ENCODE measurements at regions not wholly inside any gene's neighbourhood (a gene's known extent, or its start where the extent isn't known, plus 50 kb on each side); places are given as distances from the start of the nearest gene placed in this dataset.
"Not testable (repeated sequence)": the region's sequence is repeated elsewhere in the genome, so short reads cannot be mapped to it uniquely, and the experiment has no call there.

DNA sequence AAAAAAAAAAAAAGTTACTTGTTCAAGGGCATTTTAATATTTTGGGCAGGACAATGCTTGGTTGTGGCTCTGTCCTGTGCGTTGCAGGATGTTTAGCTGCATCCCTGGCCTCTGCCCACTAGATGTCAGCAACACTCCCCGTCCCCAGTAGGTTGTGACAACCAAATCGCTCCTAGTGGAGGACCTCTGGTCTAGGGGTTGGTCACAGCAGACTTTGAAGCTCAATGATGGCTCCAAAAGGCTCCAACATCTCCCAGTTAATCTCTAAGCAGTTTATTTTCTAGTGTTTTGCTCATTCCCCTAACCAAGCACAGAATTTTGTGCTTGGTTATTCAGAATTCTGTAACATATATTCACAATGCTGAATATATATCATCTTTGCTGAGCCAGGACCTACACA, 67.0 kb downstream of the CHRNA1 start:
- H3K27ac ChIP-seq: no peak overlapping the region
- no peak overlapping the region for H3K4me3 ChIP-seq

- H3K27ac ChIP-seq: no peak overlapping the region
- H3K4me3 ChIP-seq: no peak overlapping the region
Measured at GRCh38 chr2:174694920-174695319, 69.4 kb downstream of the CHRNA1 start.

GRCh38 chr2:174694196-174694878, 69.9 kb downstream of the CHRNA1 start:
- no peak overlapping the region for H3K4me3 ChIP-seq
- H3K27ac ChIP-seq: no peak overlapping the region

- no peak overlapping the region for H3K4me3 ChIP-seq
Measured at GRCh38 chr2:174693344-174693743, 70.9 kb downstream of the CHRNA1 start.

GRCh38 chr2:174692256-174692919, 71.9 kb downstream of the CHRNA1 start:
- Histone ChIP-seq H3K4me3 (no peak overlapping the region), H3K27ac (peak overlapping the region in 1 of 21 experiments; percentile 24)

More at GRCh38 chr2:174693344-174693743, 70.9 kb downstream of the CHRNA1 start:
- H3K27ac ChIP-seq: no peak overlapping the region

GRCh38 chr2:174691201-174691779, 73.0 kb downstream of the CHRNA1 start:
- Histone ChIP-seq H3K27ac (no peak overlapping the region), H3K4me3 (no peak overlapping the region)

DNA sequence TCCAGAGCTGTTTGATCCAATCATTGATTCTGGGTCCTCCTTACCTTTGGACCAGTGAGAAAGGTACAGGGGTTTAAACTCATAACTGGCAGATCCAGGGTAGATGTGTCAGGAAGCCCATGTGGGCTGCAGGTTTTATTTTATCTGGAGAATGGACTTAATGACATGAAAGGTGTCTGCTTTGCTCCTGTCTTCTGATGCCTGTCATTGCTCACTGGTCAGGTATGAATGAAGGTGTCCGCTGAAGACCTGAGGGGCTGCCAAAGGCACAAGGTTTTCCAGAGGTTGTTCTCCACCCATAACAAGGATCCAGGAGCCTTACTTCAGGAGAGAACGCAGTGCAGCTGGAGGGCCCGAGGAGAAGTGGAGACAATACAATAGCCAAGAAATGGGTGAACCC, 74.2 kb downstream of the CHRNA1 start:
- no peak overlapping the region for H3K4me3 ChIP-seq
- H3K27ac ChIP-seq: no peak overlapping the region

DNA sequence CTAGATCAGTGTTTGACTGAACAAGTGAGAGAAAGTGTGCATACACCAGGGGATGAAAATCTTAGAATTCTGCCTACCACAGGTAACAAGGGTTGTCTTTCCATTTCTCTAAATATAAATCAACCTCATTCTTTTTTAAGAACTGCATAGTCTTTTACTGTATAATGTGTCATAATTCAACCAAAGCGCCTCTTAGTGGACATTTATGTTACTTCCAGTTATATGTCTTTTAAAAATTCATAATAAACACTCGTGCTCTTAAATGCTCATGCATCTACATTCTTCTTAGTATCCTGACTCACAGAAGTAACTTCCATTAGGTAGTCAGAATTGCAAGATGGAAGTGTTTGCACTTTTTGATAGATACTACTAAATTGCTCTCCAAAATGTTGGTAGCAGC, 76.2 kb downstream of the CHRNA1 start:
- no peak overlapping the region for H3K27ac ChIP-seq

GRCh38 chr2:174686430-174686829, 77.8 kb downstream of the CHRNA1 start:
- Histone ChIP-seq H3K27ac (no peak overlapping the region), H3K4me3 (no peak overlapping the region)

More for the DNA sequence above, 76.2 kb downstream of the CHRNA1 start:
- no peak overlapping the region for H3K4me3 ChIP-seq

DNA sequence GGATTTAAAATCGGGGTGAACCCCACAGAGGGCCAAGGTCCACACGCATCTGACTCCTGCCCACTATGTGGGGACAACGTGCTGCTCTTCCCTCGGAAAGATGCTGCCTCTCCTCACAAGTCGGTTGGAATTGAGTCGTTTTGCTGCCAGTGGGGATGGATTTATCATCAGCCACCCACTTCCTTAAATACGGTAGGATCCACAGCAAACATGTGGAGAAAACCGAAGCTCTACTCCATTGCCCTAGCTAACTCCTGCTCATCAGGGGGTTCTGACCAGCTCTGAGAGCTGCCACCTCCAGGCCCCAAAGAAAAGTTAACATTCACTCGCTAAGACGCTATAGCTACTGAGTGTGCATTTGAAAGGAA, 80.9 kb downstream of the CHRNA1 start:
- Histone ChIP-seq H3K27ac (peak overlapping the region in 19 of 21 experiments; percentile 10 to 99 (median 90)), H3K4me3 (peak overlapping the region; percentile 59 to 92 (median 79))

- Histone ChIP-seq H3K4me3 (peak overlapping the region; percentile 59 to 92 (median 79)), H3K27ac (peak overlapping the region; percentile 71 to 99 (median 90))
Measured at GRCh38 chr2:174682578-174683391, 81.5 kb downstream of the CHRNA1 start.

DNA sequence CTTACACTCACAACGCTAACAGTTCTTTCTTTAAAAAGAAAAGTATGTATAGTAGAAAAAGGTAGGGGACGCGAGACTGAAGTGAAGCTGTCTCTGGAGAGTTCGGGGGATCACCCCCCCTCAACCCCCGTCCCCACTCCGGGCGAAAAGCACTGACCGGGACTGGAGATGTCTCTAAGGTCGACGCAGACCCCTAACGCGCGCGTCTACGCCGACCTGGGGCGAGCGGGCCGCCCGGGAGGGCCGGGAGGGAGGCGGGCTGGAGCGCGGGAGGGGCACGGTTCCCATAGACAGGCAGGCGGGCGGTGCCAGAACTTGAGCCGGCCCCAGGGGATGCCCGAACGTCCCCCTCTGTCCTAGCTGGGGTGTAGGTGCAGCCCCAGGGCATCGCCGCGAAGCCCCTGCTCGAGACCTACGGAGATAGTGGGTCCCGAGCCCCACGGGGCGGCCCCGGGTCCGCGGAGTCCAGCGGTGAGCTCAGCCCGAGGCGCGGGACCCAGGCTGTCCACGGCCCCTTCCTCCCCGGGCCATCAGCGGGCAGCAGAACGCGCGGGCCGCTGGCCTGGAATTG, 82.2 kb downstream of the CHRNA1 start:
- H3K27ac ChIP-seq: peak overlapping the region; percentile 71 to 99 (median 90)
- peak overlapping the region; percentile 59 to 92 (median 79) for H3K4me3 ChIP-seq

DNA sequence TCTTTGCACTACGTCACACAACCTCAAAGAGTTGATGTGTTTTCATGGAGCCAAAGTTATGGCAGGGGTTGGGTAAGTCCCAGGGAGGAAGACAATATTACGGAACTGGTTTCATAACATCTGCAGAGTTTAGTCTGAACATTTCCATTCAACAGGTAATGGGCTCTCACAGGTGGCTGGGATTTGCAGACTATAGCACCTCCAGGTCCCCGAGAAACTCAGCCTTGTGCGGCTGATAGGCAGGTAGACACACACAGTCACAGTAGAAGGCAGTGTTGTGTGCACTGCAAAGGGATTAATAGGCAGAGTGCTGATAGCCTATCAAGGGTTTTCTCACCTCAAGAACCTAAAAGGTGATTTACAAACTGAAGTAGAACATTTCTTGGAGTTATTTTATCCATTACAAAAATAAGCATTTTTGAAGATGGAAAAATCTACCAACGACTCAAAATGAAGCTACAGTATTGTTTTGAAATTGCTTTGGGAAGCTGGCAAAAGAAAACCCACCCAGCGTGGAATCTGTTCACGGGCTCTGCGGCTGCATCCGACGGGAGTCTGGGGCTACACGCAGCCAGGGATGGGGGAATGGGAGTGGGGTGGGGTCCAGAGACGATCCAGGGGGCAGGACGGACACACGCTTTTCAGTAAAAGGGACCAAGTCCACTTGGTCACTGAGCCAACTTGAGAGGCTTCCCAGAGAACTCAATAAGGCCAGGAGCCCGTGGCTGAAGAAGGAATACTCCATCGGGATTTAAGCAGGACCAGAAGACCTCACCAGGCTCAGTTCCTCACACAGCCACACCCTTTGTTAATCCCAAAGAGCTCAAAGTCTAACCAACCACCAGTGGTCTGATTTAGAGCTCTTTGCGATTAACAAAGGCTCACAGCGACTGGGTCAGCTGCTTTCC, 82.9 kb downstream of the CHRNA1 start:
- Histone ChIP-seq H3K4me3 (peak overlapping the region; percentile 59 to 92 (median 79)), H3K27ac (peak overlapping the region in 20 of 21 experiments; percentile 71 to 99 (median 90))

DNA sequence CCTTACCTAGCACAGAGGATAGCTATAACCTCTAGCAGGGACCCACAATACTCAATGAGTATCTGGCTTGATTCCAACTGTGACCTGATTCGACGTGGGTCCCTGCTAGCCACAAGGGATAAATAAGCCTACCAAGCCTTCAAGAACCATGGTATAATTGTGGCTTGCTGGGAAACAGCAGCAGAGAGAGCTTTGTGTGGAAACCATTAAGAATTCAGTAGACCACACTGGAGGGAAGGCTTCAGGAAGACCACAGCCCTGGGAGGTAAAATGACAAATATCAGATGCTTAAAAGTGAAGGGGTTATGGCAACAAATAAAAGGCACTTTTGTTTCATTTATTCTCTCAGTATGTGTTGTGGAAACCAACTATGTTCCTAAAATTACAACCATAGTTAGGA, 82.6 kb upstream of the WIPF1 start:
- Histone ChIP-seq H3K27ac (peak overlapping the region in 2 of 21 experiments; percentile 9 to 85), H3K4me3 (no peak overlapping the region)

DNA sequence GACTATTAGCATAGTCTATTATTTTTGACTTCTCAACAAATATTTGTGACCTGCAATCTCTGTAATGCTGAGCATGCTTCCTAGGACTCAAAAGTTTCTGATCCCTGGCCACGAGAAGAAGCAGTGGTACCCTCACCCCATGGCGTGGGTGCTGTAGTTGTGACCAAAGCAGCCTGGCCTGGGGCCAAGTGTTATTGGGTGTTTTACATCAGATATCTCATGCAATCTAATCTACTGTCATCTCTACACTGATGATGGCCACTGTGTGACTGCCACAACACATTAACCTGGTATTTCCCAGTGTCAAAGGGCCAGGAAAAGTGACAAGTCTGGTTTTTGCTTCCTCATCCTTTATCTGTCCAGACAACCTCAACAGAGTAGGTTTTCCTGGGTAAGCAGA, 80.8 kb upstream of the WIPF1 start:
- H3K4me3 ChIP-seq: no peak overlapping the region
- no peak overlapping the region for H3K27ac ChIP-seq

DNA sequence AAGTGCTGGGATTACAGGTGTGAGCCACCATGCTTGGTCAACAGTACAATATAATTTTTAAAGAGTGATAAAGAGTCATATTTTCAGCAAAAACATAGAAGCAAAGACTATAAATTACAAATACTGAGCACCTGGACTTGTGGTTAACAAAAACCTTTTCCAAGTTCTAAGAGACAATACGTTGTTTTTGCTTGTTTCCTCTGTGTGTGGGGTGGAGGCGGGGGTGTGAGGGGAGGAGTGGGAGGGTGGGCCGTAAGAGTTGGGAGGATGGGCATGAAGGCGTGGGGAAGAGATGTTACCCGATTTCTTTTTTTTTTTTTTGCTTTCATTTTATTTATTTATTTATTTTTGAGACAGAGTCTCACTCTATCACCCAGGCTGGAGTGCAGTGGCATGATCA, 78.0 kb upstream of the WIPF1 start:
- Histone ChIP-seq H3K27ac (peak overlapping the region in 1 of 21 experiments; percentile 4), H3K4me3 (no peak overlapping the region)

DNA sequence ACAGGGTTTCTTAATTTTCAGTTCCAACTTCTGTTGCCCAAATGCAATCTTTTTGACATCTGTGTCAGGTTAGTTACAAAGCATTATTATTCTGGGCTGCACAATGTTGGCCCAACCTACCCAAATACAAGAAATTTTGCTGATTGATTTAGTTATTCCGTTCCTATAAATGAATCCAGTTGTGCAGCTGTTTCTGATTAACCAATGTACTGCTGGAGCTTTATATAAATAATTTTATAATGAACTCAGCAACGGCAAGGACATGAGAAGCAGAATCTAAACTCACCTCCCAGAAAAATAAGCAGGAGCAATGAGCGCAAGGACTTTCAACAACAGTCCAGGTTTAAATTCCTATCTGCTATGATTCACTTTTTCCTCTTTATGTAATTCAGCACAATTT, 76.3 kb upstream of the WIPF1 start:
- no peak overlapping the region for H3K4me3 ChIP-seq
- peak overlapping the region in 2 of 21 experiments; percentile 7 to 52 for H3K27ac ChIP-seq

DNA sequence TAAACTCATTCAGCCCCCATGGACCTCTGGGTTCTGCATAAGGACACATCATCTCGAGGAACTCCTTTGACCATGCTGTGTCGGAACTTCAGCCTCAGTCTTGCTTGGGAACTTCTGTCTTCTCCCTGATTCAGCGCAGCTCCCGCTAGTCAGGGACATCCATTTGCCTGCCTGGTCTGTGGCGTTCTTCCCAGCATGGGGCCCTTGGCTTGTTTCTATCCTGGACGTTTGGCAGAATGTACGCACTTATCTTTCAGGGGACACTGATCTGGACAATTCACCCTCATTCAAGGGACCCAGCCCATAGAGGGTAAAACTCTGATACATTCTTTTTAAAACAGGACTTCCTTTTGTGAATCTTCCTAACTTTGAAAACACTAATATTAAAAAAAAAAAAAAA, 75.8 kb upstream of the WIPF1 start:
- peak overlapping the region in 9 of 21 experiments; percentile 2 to 66 (median 33) for H3K27ac ChIP-seq

DNA sequence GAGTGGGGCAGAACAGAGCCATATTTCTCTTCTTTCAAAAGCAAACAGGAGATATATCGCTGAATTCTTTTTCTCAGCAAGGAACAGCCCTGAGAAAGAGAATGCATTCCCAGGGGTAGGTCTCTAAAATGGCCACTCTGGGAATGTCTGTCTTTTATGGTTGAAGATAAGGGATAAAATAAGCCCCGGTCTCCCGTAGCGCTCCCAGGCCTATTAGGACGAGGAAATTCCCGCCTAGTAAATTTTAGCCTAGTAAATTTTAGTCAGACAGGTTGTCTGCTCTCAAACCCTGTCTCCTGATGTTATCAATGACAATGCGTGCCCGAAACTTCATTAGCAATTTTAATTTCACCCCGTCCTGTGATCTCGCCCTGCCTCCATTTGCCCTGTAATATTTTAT, 73.9 kb upstream of the WIPF1 start:
- H3K4me3 ChIP-seq, H3K27ac ChIP-seq: not testable (repeated sequence)

More for the DNA sequence above, 75.8 kb upstream of the WIPF1 start:
- H3K4me3 ChIP-seq: no peak overlapping the region

Data from skin epidermis (tissue), 12 donors.